ENCODE measurements at regions not wholly inside any gene's neighbourhood (a gene's known extent, or its start where the extent isn't known, plus 50 kb on each side); places are given as distances from the start of the nearest gene placed in this dataset.

DNA sequence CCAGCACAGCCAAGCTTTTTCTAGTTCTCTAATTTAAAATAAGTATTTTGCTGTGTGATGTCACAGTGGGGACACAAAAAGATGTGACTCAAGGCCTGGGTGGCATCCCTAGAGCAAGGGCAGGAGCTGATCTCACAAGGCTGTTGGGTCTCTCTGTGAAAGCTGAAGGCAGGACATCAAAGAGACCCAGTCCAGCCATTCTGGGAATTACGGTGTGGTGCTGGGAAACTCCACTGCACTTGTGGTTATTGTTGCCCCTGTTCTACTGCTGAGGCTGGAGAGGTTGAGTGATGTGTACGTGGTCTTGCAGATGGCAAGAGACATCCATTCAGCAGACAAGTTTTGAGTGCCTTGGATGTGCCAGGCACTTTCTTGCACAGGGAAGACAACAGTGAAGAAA is 352.9 kb downstream of the CYRIA start:
- H3K9me3 ChIP-seq (ENCODE audit: low read length): no peaks in the 10 kb centered on the region
- no peaks in the 10 kb centered on the region for H3K79me2 ChIP-seq (ENCODE audit: insufficient read depth, low read length)
- no peaks in the 10 kb centered on the region for H3K36me3 ChIP-seq (ENCODE audit: insufficient read depth, low read length)
- H2AFZ ChIP-seq (ENCODE audit: low read length): no peak overlapping the region
- TF ChIP-seq, protein P1, sequence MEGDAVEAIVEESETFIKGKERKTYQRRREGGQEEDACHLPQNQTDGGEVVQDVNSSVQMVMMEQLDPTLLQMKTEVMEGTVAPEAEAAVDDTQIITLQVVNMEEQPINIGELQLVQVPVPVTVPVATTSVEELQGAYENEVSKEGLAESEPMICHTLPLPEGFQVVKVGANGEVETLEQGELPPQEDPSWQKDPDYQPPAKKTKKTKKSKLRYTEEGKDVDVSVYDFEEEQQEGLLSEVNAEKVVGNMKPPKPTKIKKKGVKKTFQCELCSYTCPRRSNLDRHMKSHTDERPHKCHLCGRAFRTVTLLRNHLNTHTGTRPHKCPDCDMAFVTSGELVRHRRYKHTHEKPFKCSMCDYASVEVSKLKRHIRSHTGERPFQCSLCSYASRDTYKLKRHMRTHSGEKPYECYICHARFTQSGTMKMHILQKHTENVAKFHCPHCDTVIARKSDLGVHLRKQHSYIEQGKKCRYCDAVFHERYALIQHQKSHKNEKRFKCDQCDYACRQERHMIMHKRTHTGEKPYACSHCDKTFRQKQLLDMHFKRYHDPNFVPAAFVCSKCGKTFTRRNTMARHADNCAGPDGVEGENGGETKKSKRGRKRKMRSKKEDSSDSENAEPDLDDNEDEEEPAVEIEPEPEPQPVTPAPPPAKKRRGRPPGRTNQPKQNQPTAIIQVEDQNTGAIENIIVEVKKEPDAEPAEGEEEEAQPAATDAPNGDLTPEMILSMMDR (IDR thresholded peaks at IDR 0.05; ENCODE audit: low read length): no peak
- no peak for TF ChIP-seq EZH2 (IDR thresholded peaks at IDR 0.05; ENCODE audit: borderline replicate concordance, low read length)
- H4K20me1 ChIP-seq (ENCODE audit: insufficient read depth, low read length): no peaks in the 10 kb centered on the region
- H3F3A ChIP-seq (ENCODE audit: insufficient read depth, low read length): no peaks in the 10 kb centered on the region
- no peaks in the 10 kb centered on the region for H3K9me2 ChIP-seq (ENCODE audit: low read depth, low read length)
- H3K27ac ChIP-seq (ENCODE audit: low read depth, low read length, poor library complexity, severe bottlenecking): no peak overlapping the region
- no peak overlapping the region for H3K4me3 ChIP-seq (ENCODE audit: low read depth, low read length, poor library complexity, severe bottlenecking)
- H3K4me1 ChIP-seq (ENCODE audit: insufficient read depth, low read length, severe bottlenecking): no peaks in the 10 kb centered on the region
- H3K4me2 ChIP-seq (ENCODE audit: low read length): no peak overlapping the region
- H3K27me3 ChIP-seq (ENCODE audit: insufficient read depth, low read length): no peaks in the 10 kb centered on the region
- no peak overlapping the region for H3K9ac ChIP-seq (ENCODE audit: low read length)

DNA sequence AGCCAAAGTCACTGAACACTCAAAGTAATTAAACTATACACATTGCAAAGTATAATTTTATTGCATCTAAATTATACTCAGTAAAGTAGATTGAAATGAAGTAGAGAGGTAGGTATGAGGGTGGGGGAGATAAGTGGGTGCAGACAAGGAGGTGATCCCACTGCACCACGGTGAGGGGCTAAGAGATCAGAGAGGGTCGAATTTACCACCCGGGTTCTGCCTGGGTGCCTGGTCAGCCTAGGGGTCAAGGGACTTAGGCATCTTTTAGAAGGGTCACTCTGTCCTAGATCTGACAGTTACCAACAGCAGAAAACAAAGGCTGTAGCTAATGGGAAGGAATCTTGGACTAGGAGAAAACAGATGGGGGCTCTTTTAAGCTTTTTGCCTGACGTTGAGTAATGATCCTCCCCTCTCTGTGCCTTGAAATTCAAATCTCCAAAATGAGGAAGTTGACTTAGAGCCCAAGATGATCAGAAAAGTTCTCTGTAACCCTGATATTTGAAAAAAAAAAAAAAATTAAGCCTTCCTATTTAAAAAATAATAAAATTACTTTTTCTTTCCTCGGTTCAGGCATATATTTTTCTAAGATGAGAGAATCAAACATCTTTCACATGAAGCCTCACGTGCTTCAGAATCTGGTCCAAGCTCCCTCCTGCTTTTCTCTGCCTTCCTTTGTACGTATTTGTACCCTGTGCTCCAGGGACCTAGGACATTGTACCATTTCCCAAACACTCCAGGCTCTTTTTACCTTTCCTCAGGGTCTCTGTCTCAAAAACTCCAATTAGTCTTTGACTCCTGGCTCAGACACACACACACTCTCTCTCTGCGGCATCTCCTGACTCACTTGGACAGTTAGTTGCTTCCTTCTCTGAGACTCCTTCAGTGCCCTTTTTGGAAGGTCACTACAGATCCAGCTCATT is 353.9 kb downstream of the CYRIA start:
- no peaks in the 10 kb centered on the region for H3K9me3 ChIP-seq (ENCODE audit: low read length)
- H3K9ac ChIP-seq (ENCODE audit: low read length): no peak overlapping the region
- H3K4me3 ChIP-seq (ENCODE audit: low read depth, low read length, poor library complexity, severe bottlenecking): no peak overlapping the region
- no peak overlapping the region for H2AFZ ChIP-seq (ENCODE audit: low read length)
- H4K20me1 ChIP-seq (ENCODE audit: insufficient read depth, low read length): no peaks in the 10 kb centered on the region
- no peak for TF ChIP-seq EZH2 (IDR thresholded peaks at IDR 0.05; ENCODE audit: borderline replicate concordance, low read length)
- TF ChIP-seq, protein P1 (IDR thresholded peaks at IDR 0.05; ENCODE audit: low read length): no peak
- no peaks in the 10 kb centered on the region for H3K9me2 ChIP-seq (ENCODE audit: low read depth, low read length)
- H3K4me2 ChIP-seq (ENCODE audit: low read length): no peak overlapping the region
- H3K27me3 ChIP-seq (ENCODE audit: insufficient read depth, low read length): no peaks in the 10 kb centered on the region
- no peaks in the 10 kb centered on the region for H3K79me2 ChIP-seq (ENCODE audit: insufficient read depth, low read length)
- no peaks in the 10 kb centered on the region for H3F3A ChIP-seq (ENCODE audit: insufficient read depth, low read length)
- no peaks in the 10 kb centered on the region for H3K36me3 ChIP-seq (ENCODE audit: insufficient read depth, low read length)
- H3K4me1 ChIP-seq (ENCODE audit: insufficient read depth, low read length, severe bottlenecking): no peaks in the 10 kb centered on the region
- no peak overlapping the region for H3K27ac ChIP-seq (ENCODE audit: low read depth, low read length, poor library complexity, severe bottlenecking)

DNA sequence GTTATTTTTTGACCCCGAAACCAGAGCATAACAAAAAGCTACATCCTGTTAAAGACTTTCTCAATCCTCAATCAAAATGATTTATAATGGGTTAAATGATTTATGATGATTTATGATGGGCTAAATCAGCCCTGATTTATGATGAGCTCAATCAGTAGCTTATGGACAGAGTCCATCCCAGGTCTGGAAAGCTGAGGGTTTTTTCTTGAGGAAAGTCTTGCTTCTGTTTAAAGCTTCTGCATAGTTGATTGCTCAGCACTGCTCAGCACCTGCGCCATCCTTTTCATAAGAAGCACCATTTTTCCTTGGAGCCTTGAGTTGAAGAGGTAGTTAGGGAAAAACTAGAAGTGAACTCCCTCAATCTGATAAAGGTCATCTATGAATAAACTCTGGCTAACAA is 356.8 kb downstream of the CYRIA start:
- Histone ChIP-seq H3K9me3 (ENCODE audit: low read length) (no peaks in the 10 kb centered on the region), H3K4me3 (ENCODE audit: low read depth, low read length, poor library complexity, severe bottlenecking) (no peak overlapping the region), H4K20me1 (ENCODE audit: insufficient read depth, low read length) (no peaks in the 10 kb centered on the region), H3K9me2 (ENCODE audit: low read depth, low read length) (no peaks in the 10 kb centered on the region), H3K27ac (ENCODE audit: low read depth, low read length, poor library complexity, severe bottlenecking) (no peak overlapping the region), H2AFZ (ENCODE audit: low read length) (no peak overlapping the region), H3F3A (ENCODE audit: insufficient read depth, low read length) (no peaks in the 10 kb centered on the region), H3K79me2 (ENCODE audit: insufficient read depth, low read length) (no peaks in the 10 kb centered on the region), H3K9ac (ENCODE audit: low read length) (no peak overlapping the region), H3K4me1 (ENCODE audit: insufficient read depth, low read length, severe bottlenecking) (no peaks in the 10 kb centered on the region), H3K4me2 (ENCODE audit: low read length) (no peak overlapping the region), H3K36me3 (ENCODE audit: insufficient read depth, low read length) (no peaks in the 10 kb centered on the region), H3K27me3 (ENCODE audit: insufficient read depth, low read length) (no peaks in the 10 kb centered on the region)
- no peak for TF ChIP-seq EZH2 (IDR thresholded peaks at IDR 0.05; ENCODE audit: borderline replicate concordance, low read length)
- TF ChIP-seq, protein P1 (IDR thresholded peaks at IDR 0.05; ENCODE audit: low read length): no peak
